IMR-90 (cell line): ENCODE measurements at regions not wholly inside any gene's neighbourhood (a gene's known extent, or its start where the extent isn't known, plus 50 kb on each side); places are given as distances from the start of the nearest gene placed in this dataset.

Experiments
- ATAC-seq: fragments of 200-7000 bp; cut with Tn5 transposase; 2 replicates; pipeline ENCODE4 v1.9.1; 2020; ENCODE audit warnings: low read depth, mild to moderate bottlenecking, moderate library complexity
- BruUV-seq: library from RNA; stranded (reverse); fragments of 400-500 nt; replicated peaks from 2 replicates; lab custom pipeline; 2021; lab: Mats Ljungman, UMichigan
- CTCF ChIA-PET: fragments of 300-600 bp; formaldehyde crosslinking; extraction: SDS; loops from one replicate; lab custom pipeline; 2021; ENCODE audit warnings: antibody characterized with exemption; lab: Yijun Ruan, JAX
- POLR2A ChIA-PET: fragments of 300-600 bp; sonication (Branson Sonifier 250); formaldehyde crosslinking; loops from one replicate; lab custom pipeline; 2022; ENCODE audit warnings: antibody characterized with exemption; ENCODE audit not compliant: unreplicated experiment; lab: Charles Lee
- DNase-seq: peaks from one replicate; pipeline ENCODE4 v3.0.0; 2013
- H2AFZ ChIP-seq: replicated peaks from 2 replicates; pipeline ENCODE3; 2013; ENCODE audit warnings: low read length, mild to moderate bottlenecking; ENCODE audit not compliant: poor library complexity
- H2AK5ac ChIP-seq: 2 replicates; pipeline ENCODE4 v1.6.1; 2013; ENCODE audit warnings: low read depth, low read length, inconsistent platforms
- H2AK9ac ChIP-seq: replicated peaks from 2 replicates; pipeline ENCODE3; 2013; ENCODE audit warnings: mild to moderate bottlenecking, low read depth, low read length, moderate library complexity; ENCODE audit not compliant: poor library complexity
- H2BK120ac ChIP-seq: 2 replicates; pipeline ENCODE4 v1.6.1; 2013; ENCODE audit warnings: low read depth, low read length, inconsistent platforms
- H2BK15ac ChIP-seq: 3 replicates; pipeline ENCODE4 v1.6.1; 2013; ENCODE audit warnings: low read depth, low read length, inconsistent platforms
- H2BK20ac ChIP-seq: 2 replicates; pipeline ENCODE4 v1.6.1; 2013; ENCODE audit warnings: low read depth, mild to moderate bottlenecking, inconsistent platforms, low read length, moderate library complexity
- H2BK5ac ChIP-seq: 2 replicates; pipeline ENCODE4 v1.6.1; 2013; ENCODE audit warnings: mild to moderate bottlenecking, low read depth, low read length, inconsistent platforms; ENCODE audit not compliant: poor library complexity, severe bottlenecking
- H3K14ac ChIP-seq: replicated peaks from 2 replicates; pipeline ENCODE4 v1.6.1; 2013; ENCODE audit warnings: low read depth, low read length, inconsistent platforms
- H3K18ac ChIP-seq: 2 replicates; pipeline ENCODE4 v1.6.1; 2013; ENCODE audit warnings: low read depth, low read length, control low read depth
- H3K23ac ChIP-seq: 2 replicates; pipeline ENCODE4 v1.6.1; 2013; ENCODE audit warnings: low read depth, low read length, inconsistent platforms
- H3K27ac ChIP-seq: 2 replicates; pipeline ENCODE4 v1.5.1; 2013; ENCODE audit warnings: mild to moderate bottlenecking, control low read depth, low read length; ENCODE audit not compliant: insufficient read depth
- H3K27me3 ChIP-seq: 2 replicates; pipeline ENCODE4 v1.6.1; 2013; ENCODE audit warnings: low read length; ENCODE audit not compliant: control insufficient read depth, insufficient read depth
- H3K36me3 ChIP-seq: 2 replicates; pipeline ENCODE4 v1.6.1; 2013; ENCODE audit warnings: low read length, mixed read lengths; ENCODE audit not compliant: control insufficient read depth, insufficient read depth
- H3K4ac ChIP-seq: 2 replicates; pipeline ENCODE4 v1.6.1; 2013; ENCODE audit warnings: low read depth, low read length, inconsistent platforms
- H3K4me1 ChIP-seq: 2 replicates; pipeline ENCODE4 v1.6.1; 2013; ENCODE audit warnings: low read length, mixed read lengths; ENCODE audit not compliant: control insufficient read depth, insufficient read depth
- H3K4me2 ChIP-seq: 2 replicates; pipeline ENCODE4 v1.6.1; 2013; ENCODE audit warnings: low read depth, mild to moderate bottlenecking, control low read depth, low read length, moderate library complexity
- H3K4me3 ChIP-seq: 2 replicates; pipeline ENCODE4 v1.5.1; 2013; ENCODE audit warnings: low read depth, mild to moderate bottlenecking, control low read depth, low read length, moderate library complexity; ENCODE audit not compliant: insufficient read depth
- H3K56ac ChIP-seq: 2 replicates; pipeline ENCODE4 v1.6.1; 2013; ENCODE audit warnings: low read length, inconsistent platforms; ENCODE audit not compliant: insufficient read depth; ENCODE audit errors: extremely low read depth
- H3K79me1 ChIP-seq, 2 experiments: 2 replicates each; pipeline ENCODE4 v1.6.1; 2013; ENCODE audit warnings: low read length in 2 of 2, inconsistent platforms in 1 of 2, low read depth in 1 of 2
- H3K9ac ChIP-seq: 2 replicates; pipeline ENCODE4 v1.6.1; 2013; ENCODE audit warnings: low read depth, low read length, control low read depth
- H3K9me1 ChIP-seq: 2 replicates; pipeline ENCODE4 v1.6.1; 2013; ENCODE audit warnings: low read length, inconsistent platforms; ENCODE audit not compliant: insufficient read depth
- H3K9me3 ChIP-seq: 2 replicates; pipeline ENCODE4 v1.6.1; 2013; ENCODE audit warnings: low read length; ENCODE audit not compliant: control insufficient read depth, insufficient read depth
- H4K20me1 ChIP-seq: 2 replicates; pipeline ENCODE4 v1.6.1; 2013; ENCODE audit warnings: low read length, inconsistent platforms; ENCODE audit not compliant: insufficient read depth
- H4K5ac ChIP-seq: 2 replicates; pipeline ENCODE4 v1.6.1; 2013; ENCODE audit warnings: mild to moderate bottlenecking, low read depth, low read length, control low read depth
- H4K8ac ChIP-seq, 2 experiments: 2 replicates each; pipeline ENCODE4 v1.6.1; 2013; ENCODE audit warnings: low read depth in 2 of 2, low read length in 2 of 2, control low read depth in 1 of 2, inconsistent platforms in 1 of 2
- H4K91ac ChIP-seq: 2 replicates; pipeline ENCODE4 v1.6.1; 2013; ENCODE audit warnings: low read depth, low read length, inconsistent platforms; ENCODE audit not compliant: insufficient read depth
- BHLHE40 ChIP-seq: fragments of 150-350 bp; IDR thresholded peaks from 2 replicates; pipeline ENCODE4 v1.6.1; 2016; ENCODE audit warnings: mild to moderate bottlenecking, low read depth, low read length
- CEBPB ChIP-seq: IDR thresholded peaks from 2 replicates; pipeline ENCODE4 v1.6.1; 2012; ENCODE audit warnings: low read depth, low read length, improper control_type of control experiment
- CHD1 ChIP-seq: IDR thresholded peaks from 2 replicates; pipeline ENCODE4 v1.6.1; 2012; ENCODE audit warnings: low read depth, low read length, improper control_type of control experiment
- CTCF ChIP-seq: conservative IDR thresholded peaks from 2 replicates; pipeline ENCODE4 v1.5.1; 2012; ENCODE audit warnings: mild to moderate bottlenecking, low read depth, low read length, improper control_type of control experiment
- ELK1 ChIP-seq: fragments of 150-350 bp; IDR thresholded peaks from 2 replicates; pipeline ENCODE4 v1.6.1; 2016; ENCODE audit warnings: low read depth, mild to moderate bottlenecking, low read length, moderate library complexity, borderline replicate concordance
- FOS ChIP-seq: fragments of 150-350 bp; IDR thresholded peaks from 2 replicates; pipeline ENCODE4 v1.6.1; 2016; ENCODE audit warnings: low read depth, low read length
- MAFK ChIP-seq: IDR thresholded peaks from 2 replicates; pipeline ENCODE4 v1.6.1; 2012; ENCODE audit warnings: low read depth, low read length, improper control_type of control experiment
- MAZ ChIP-seq: IDR thresholded peaks from 2 replicates; pipeline ENCODE4 v1.6.1; 2012; ENCODE audit warnings: low read depth, mild to moderate bottlenecking, low read length, improper control_type of control experiment, moderate library complexity, borderline replicate concordance
- MXI1 ChIP-seq: IDR thresholded peaks from 2 replicates; pipeline ENCODE4 v1.6.1; 2012; ENCODE audit warnings: low read depth, mild to moderate bottlenecking, low read length, moderate library complexity, borderline replicate concordance
- NFE2L2 ChIP-seq: fragments of 150-350 bp; IDR thresholded peaks from 2 replicates; pipeline ENCODE4 v1.6.1; 2016; ENCODE audit warnings: low read depth, mild to moderate bottlenecking, low read length
- POLR2A ChIP-seq: IDR thresholded peaks from 2 replicates; pipeline ENCODE4 v1.6.1; 2012; ENCODE audit warnings: mild to moderate bottlenecking, low read depth, low read length
- RAD21 ChIP-seq: IDR thresholded peaks from 2 replicates; pipeline ENCODE4 v1.6.1; 2012; ENCODE audit warnings: low read length, improper control_type of control experiment
- RCOR1 ChIP-seq: IDR thresholded peaks from 2 replicates; pipeline ENCODE4 v1.6.1; 2012; ENCODE audit warnings: mild to moderate bottlenecking, low read length, improper control_type of control experiment; ENCODE audit not compliant: insufficient replicate concordance
- RFX5 ChIP-seq: IDR thresholded peaks from 2 replicates; pipeline ENCODE4 v1.8.0; 2012; ENCODE audit warnings: low read depth, mild to moderate bottlenecking, low read length, moderate library complexity
- SMC3 ChIP-seq: fragments of 150-350 bp; IDR thresholded peaks from 2 replicates; pipeline ENCODE4 v1.6.1; 2016; ENCODE audit warnings: low read depth, mild to moderate bottlenecking, antibody characterized with exemption, low read length, moderate library complexity
- WGBS, 2 experiments: methylation state at CpG; one replicate each; pipeline versions ENCODE4 v1.1.5 to v1.1.7; 2013; ENCODE audit warnings: missing lambda C conversion rate in 2 of 2; ENCODE audit not compliant: insufficient read length in 1 of 2; ENCODE audit errors: extremely low coverage in 2 of 2; 5-methylcytosine and 5-hydroxymethylcytosine counted together
- dilution Hi-C: fragments of 300-500 bp; cut with HindIII; formaldehyde crosslinking; loops from one replicate; pipeline ENCODE4 v1.14.3; 2018; ENCODE audit warnings: low sequenced_read_pairs; ENCODE audit not compliant: unreplicated experiment
- in situ Hi-C: fragments of 300-500 bp; cut with MboI; formaldehyde crosslinking; loops from 3 replicates; pipeline ENCODE4 v1.14.3; 2019; ENCODE audit warnings: low sequenced_read_pairs, inconsistent platforms, mixed read lengths
- intact Hi-C: fragments of 100-400 bp; cut with micrococcal nuclease; formaldehyde crosslinking; loops from 2 replicates; pipeline ENCODE4 v1.10.0; 2022
- TF ChIP-seq, protein P1 (sequence below): fragments of 150-350 bp; IDR thresholded peaks from 2 replicates; pipeline ENCODE4 v1.6.1; 2017; ENCODE audit warnings: mild to moderate bottlenecking, antibody characterized with exemption, low read length, low read depth

GRCh38 chr3:64438812-64439211 is 213.5 kb upstream of the PRICKLE2 start:
- DNase-seq: no peak
- no peak overlapping the region for H3K4ac ChIP-seq
- H2AK9ac ChIP-seq: no peak overlapping the region
- peaks cover 8% of the 10 kb centered on the region; the same call in 1 of the 2 replicates for H3K9me1 ChIP-seq
- H3K4me3 ChIP-seq: no peak overlapping the region
- no peak overlapping the region for H2BK120ac ChIP-seq
- POLR2A ChIA-PET: interaction anchor here (0.6 kb wide), 1 partner anchor 59 kb away, joined by 4 read pairs; no protein-coding TSS in a partner anchor
- dilution Hi-C loops: no loop called here
- H2BK5ac ChIP-seq: no peak overlapping the region
- BruUV-seq: no TSS peak
- peaks cover 3% of the 10 kb centered on the region; the same call in 1 of the 2 replicates for H4K20me1 ChIP-seq
- peaks cover 6% of the 10 kb centered on the region; the same call in 1 of the 2 replicates for H3K36me3 ChIP-seq
- H2BK20ac ChIP-seq: no peak overlapping the region
- H4K5ac ChIP-seq: no peak overlapping the region
- no peak overlapping the region for H2BK15ac ChIP-seq
- no peak overlapping the region for H3K23ac ChIP-seq
- no peak for ATAC-seq
- TF ChIP-seq RCOR1 (no peak), RFX5 (no peak), CTCF (no peak), RAD21 (no peak), POLR2A (no peak), MXI1 (no peak), NFE2L2 (no peak), BHLHE40 (no peak), FOS (no peak), MAFK (no peak), SMC3 (no peak), CHD1 (no peak), MAZ (no peak), CEBPB (no peak), ELK1 (no peak)
- TF ChIP-seq, protein P1, sequence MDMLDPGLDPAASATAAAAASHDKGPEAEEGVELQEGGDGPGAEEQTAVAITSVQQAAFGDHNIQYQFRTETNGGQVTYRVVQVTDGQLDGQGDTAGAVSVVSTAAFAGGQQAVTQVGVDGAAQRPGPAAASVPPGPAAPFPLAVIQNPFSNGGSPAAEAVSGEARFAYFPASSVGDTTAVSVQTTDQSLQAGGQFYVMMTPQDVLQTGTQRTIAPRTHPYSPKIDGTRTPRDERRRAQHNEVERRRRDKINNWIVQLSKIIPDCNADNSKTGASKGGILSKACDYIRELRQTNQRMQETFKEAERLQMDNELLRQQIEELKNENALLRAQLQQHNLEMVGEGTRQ: no peak
- no peak overlapping the region for H3K4me2 ChIP-seq
- peaks cover 3% of the 10 kb centered on the region; the same call in 1 of the 2 replicates for H3K9me3 ChIP-seq
- peaks cover 8 to 13% of the 10 kb centered on the region in 2 experiments; a peak in 3 of 4 replicates for H3K79me1 ChIP-seq
- H3K4me1 ChIP-seq: peaks cover 17% of the 10 kb centered on the region
- H3K56ac ChIP-seq: no peak overlapping the region
- in situ Hi-C loops: no loop called here
- no peak overlapping the region for H4K91ac ChIP-seq
- H4K8ac ChIP-seq: no peak overlapping the region
- CTCF ChIA-PET: interaction anchor here (0.8 kb wide), 1 partner anchor 24 kb away, joined by 4 read pairs; no protein-coding TSS in a partner anchor
- no peak overlapping the region for H3K14ac ChIP-seq
- no peak overlapping the region for H3K27ac ChIP-seq
- H3K27me3 ChIP-seq: no peaks in the 10 kb centered on the region
- H2AFZ ChIP-seq: no peak overlapping the region
- H3K9ac ChIP-seq: no peak overlapping the region
- WGBS, 2 experiments: 29% methylated on average over 3 of the region's 7 CpGs; no CpG with 5 or more reads in 1 of the 2 experiments
- intact Hi-C loops: no loop called here
- no peak overlapping the region for H3K18ac ChIP-seq
- H2AK5ac ChIP-seq: no peak overlapping the region
